ENCODE measurements at regions not wholly inside any gene's neighbourhood (a gene's known extent, or its start where the extent isn't known, plus 50 kb on each side); places are given as distances from the start of the nearest gene placed in this dataset.
"Not testable (repeated sequence)": the region's sequence is repeated elsewhere in the genome, so short reads cannot be mapped to it uniquely, and the experiment has no call there.

- no peak for DNase-seq
These were observed 935.8 kb downstream of the TLE4 start for GRCh38 chr9:80507611-80508010.

GRCh38 chr9:80504601-80505230, 933.0 kb downstream of the TLE4 start:
- peak; percentile 8 for DNase-seq

- no peak for DNase-seq
These were observed 932.0 kb downstream of the TLE4 start for GRCh38 chr9:80503671-80504281.

GRCh38 chr9:80502306-80502705, 930.5 kb downstream of the TLE4 start:
- DNase-seq, result no peak

- DNase-seq, result peak; percentile 27
These were observed 929.9 kb downstream of the TLE4 start for GRCh38 chr9:80501635-80502034.

GRCh38 chr9:80500300-80500699, 928.5 kb downstream of the TLE4 start:
- DNase-seq, result no peak

GRCh38 chr9:80498001-80498555, 926.3 kb downstream of the TLE4 start:
- DNase-seq, result no peak

- no peak for DNase-seq
These were observed 925.3 kb downstream of the TLE4 start for GRCh38 chr9:80496901-80497556.

- no peak for DNase-seq
These were observed 921.5 kb downstream of the TLE4 start for GRCh38 chr9:80493258-80493657.

GRCh38 chr9:80492221-80492620, 920.5 kb downstream of the TLE4 start:
- DNase-seq, result no peak

- DNase-seq, result no peak
These were observed 919.4 kb downstream of the TLE4 start for GRCh38 chr9:80491086-80491696.

- DNase-seq, result no peak
These were observed 917.6 kb downstream of the TLE4 start for GRCh38 chr9:80489329-80489728.

GRCh38 chr9:80485420-80486250, 913.9 kb downstream of the TLE4 start:
- DNase-seq, result no peak

- not testable (repeated sequence) for DNase-seq
These were observed 910.5 kb downstream of the TLE4 start for GRCh38 chr9:80482251-80482650.

- no peak for DNase-seq
These were observed 895.9 kb downstream of the TLE4 start for GRCh38 chr9:80467632-80468031.

GRCh38 chr9:80465556-80465955, 893.8 kb downstream of the TLE4 start:
- no peak for DNase-seq

- no peak for DNase-seq
These were observed 877.7 kb downstream of the TLE4 start for GRCh38 chr9:80449513-80449912.

- DNase-seq, result no peak
These were observed 877.2 kb downstream of the TLE4 start for GRCh38 chr9:80448996-80449395.

GRCh38 chr9:80447876-80448275, 876.1 kb downstream of the TLE4 start:
- DNase-seq, result no peak

- no peak for DNase-seq
These were observed 869.0 kb downstream of the TLE4 start for GRCh38 chr9:80440724-80441123.

GRCh38 chr9:80437825-80438224, 866.1 kb downstream of the TLE4 start:
- no peak for DNase-seq

- no peak for DNase-seq
These were observed 865.4 kb downstream of the TLE4 start for GRCh38 chr9:80437091-80437640.
